ENCODE measurements at regions not wholly inside any gene's neighbourhood (a gene's known extent, or its start where the extent isn't known, plus 50 kb on each side); places are given as distances from the start of the nearest gene placed in this dataset.

DNA sequence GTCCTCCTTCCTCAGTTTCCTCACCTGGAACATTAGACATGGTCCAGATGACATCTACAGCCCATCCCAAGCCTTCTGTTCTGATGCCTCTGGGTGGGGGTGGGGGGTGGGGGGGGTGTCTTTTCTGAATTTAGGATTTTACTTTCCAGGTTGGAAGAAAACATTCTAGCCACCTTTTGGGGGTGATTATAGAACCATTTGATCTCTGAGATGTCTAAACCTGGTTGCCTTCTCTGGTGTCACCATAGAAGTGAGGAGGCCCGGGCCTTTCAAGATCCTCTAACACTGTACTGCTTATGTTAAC, 411.0 kb upstream of the ZMIZ1 start:
- TF ChIP-seq, protein P1, sequence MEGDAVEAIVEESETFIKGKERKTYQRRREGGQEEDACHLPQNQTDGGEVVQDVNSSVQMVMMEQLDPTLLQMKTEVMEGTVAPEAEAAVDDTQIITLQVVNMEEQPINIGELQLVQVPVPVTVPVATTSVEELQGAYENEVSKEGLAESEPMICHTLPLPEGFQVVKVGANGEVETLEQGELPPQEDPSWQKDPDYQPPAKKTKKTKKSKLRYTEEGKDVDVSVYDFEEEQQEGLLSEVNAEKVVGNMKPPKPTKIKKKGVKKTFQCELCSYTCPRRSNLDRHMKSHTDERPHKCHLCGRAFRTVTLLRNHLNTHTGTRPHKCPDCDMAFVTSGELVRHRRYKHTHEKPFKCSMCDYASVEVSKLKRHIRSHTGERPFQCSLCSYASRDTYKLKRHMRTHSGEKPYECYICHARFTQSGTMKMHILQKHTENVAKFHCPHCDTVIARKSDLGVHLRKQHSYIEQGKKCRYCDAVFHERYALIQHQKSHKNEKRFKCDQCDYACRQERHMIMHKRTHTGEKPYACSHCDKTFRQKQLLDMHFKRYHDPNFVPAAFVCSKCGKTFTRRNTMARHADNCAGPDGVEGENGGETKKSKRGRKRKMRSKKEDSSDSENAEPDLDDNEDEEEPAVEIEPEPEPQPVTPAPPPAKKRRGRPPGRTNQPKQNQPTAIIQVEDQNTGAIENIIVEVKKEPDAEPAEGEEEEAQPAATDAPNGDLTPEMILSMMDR (IDR thresholded peaks at IDR 0.05 in 4 of 5, conservative IDR thresholded peaks at IDR 0.05 in 1 of 5): no peak
- no peak for TF ChIP-seq POLR2A (IDR thresholded peaks at IDR 0.05)

All from gastrocnemius medialis (tissue), 4 donors.